HepG2 (cell line): ENCODE measurements at regions not wholly inside any gene's neighbourhood (a gene's known extent, or its start where the extent isn't known, plus 50 kb on each side); places are given as distances from the start of the nearest gene placed in this dataset.

Experiments used
- ATAC-seq: fragments of 200-7000 bp; cut with Tn5 transposase; 3 replicates; pipeline ENCODE4 v1.9.1; 2020; ENCODE audit warnings: mild to moderate bottlenecking, moderate library complexity
- BruUV-seq: library from RNA; stranded (reverse); fragments of 400-500 nt; replicated peaks from 2 replicates; lab custom pipeline; 2021; lab: Mats Ljungman, UMichigan
- CTCF ChIA-PET: fragments of 300-600 bp; formaldehyde crosslinking; extraction: SDS; loops from one replicate; lab custom pipeline; 2021; ENCODE audit warnings: low total read pairs, inconsistent platforms, low intra/inter-chr PET ratio; lab: Yijun Ruan, JAX
- POLR2A ChIA-PET: fragments of 350-600 bp; sonication (Branson Sonifier 250); formaldehyde crosslinking; loops from one replicate; lab custom pipeline; 2020; ENCODE audit warnings: antibody characterized with exemption, inconsistent platforms; lab: Yijun Ruan, JAX
- DNase-seq: peaks from one replicate; pipeline ENCODE4 v3.0.0-alpha.2; 2015; ENCODE audit warnings: low spot score
- FAIRE-seq: peaks from 3 replicates; lab custom pipeline; 2011; peaks lifted over from hg19 to GRCh38; lab: Jason Lieb, UNC
- H2AFZ ChIP-seq: one replicate; pipeline ENCODE4 v1.6.1; 2011; ENCODE audit warnings: low read length, inconsistent platforms
- H3K27ac ChIP-seq: fragments of 300-600 bp; 3 replicates; pipeline ENCODE4 v1.8.0; 2011; ENCODE audit warnings: mixed run types, mild to moderate bottlenecking, mixed read lengths, low read length, inconsistent platforms; ENCODE audit not compliant: insufficient read depth; ENCODE audit errors: extremely low read length
- H3K27me3 ChIP-seq, 2 experiments: fragments of 200-600 bp in 1 of 2; 2 replicates in 1 of 2; 3 replicates in 1 of 2; pipeline versions ENCODE4 v1.6.0 to v1.8.0; 2011; ENCODE audit warnings: low read length in 2 of 2, mild to moderate bottlenecking in 2 of 2, moderate library complexity in 2 of 2, inconsistent platforms in 1 of 2; ENCODE audit not compliant: insufficient read depth in 2 of 2, control insufficient read depth in 1 of 2
- H3K36me3 ChIP-seq, 2 experiments: fragments of 200-600 bp in 1 of 2; replicated peaks in 1 of 2; 2 replicates in 1 of 2; 3 replicates in 1 of 2; pipeline versions ENCODE4 v1.5.1 to v1.8.0; 2011; ENCODE audit warnings: low read length in 2 of 2, inconsistent platforms in 1 of 2; ENCODE audit not compliant: insufficient read depth in 2 of 2, control insufficient read depth in 1 of 2
- H3K4me1 ChIP-seq: 2 replicates; pipeline ENCODE4 v1.5.1; 2012; ENCODE audit warnings: low read length, inconsistent platforms; ENCODE audit not compliant: insufficient read depth
- H3K4me2 ChIP-seq: 2 replicates; pipeline ENCODE4 v1.6.0; 2011; ENCODE audit warnings: low read depth, low read length, inconsistent platforms
- H3K4me3 ChIP-seq, 3 experiments: fragments of 200-600 bp in 1 of 3; sonication (generic), shearing (Covaris generic) in 1 of 3; replicated peaks in 1 of 3; 2 replicates each; pipeline ENCODE4 v1.5.1; 2011 to 2016; ENCODE audit warnings: low read length in 3 of 3, inconsistent platforms in 2 of 3, low read depth in 2 of 3, mild to moderate bottlenecking in 2 of 3, control low read depth in 1 of 3, mixed read lengths in 1 of 3; ENCODE audit not compliant: insufficient read depth in 1 of 3
- H3K79me2 ChIP-seq: one replicate; pipeline ENCODE4 v1.6.1; 2011; ENCODE audit warnings: low read length, inconsistent platforms; ENCODE audit not compliant: insufficient read depth
- H3K9ac ChIP-seq: 2 replicates; pipeline ENCODE4 v1.6.0; 2011; ENCODE audit warnings: mild to moderate bottlenecking, low read depth, low read length, inconsistent platforms; ENCODE audit not compliant: insufficient read depth
- H3K9me3 ChIP-seq: 2 replicates; pipeline ENCODE4 v1.5.1; 2012; ENCODE audit warnings: mild to moderate bottlenecking, low read length
- H4K20me1 ChIP-seq: 2 replicates; pipeline ENCODE4 v1.6.0; 2011; ENCODE audit warnings: inconsistent platforms, mild to moderate bottlenecking, low read length, moderate library complexity; ENCODE audit not compliant: insufficient read depth
- ATAD3A ChIP-seq: sonication (generic); formaldehyde crosslinking; IDR thresholded peaks from 2 replicates; pipeline ENCODE4 v1.4.0; 2020; ENCODE audit warnings: missing genetic modification reagents
- BRD4 ChIP-seq: sonication (generic); formaldehyde crosslinking; IDR thresholded peaks from 2 replicates; pipeline ENCODE4 v1.4.0; 2020; ENCODE audit warnings: missing genetic modification reagents
- CCDC6 ChIP-seq: sonication (generic); formaldehyde crosslinking; IDR thresholded peaks from 2 replicates; pipeline ENCODE4 v1.8.1; 2022; ENCODE audit warnings: mild to moderate bottlenecking, missing genetic modification reagents, moderate library complexity
- ETV5 ChIP-seq: IDR thresholded peaks from 2 replicates; pipeline ENCODE4 v1.6.1; 2018; ENCODE audit warnings: missing biosample characterization, missing genetic modification reagents, inconsistent platforms, borderline replicate concordance
- FOSL2 ChIP-seq: sonication (generic); formaldehyde crosslinking; IDR thresholded peaks from 2 replicates; pipeline ENCODE4 v1.4.0; 2020; ENCODE audit warnings: missing genetic modification reagents
- HES4 ChIP-seq: sonication (generic); formaldehyde crosslinking; IDR thresholded peaks from 2 replicates; pipeline ENCODE4 v1.9.0; 2021; ENCODE audit warnings: mild to moderate bottlenecking, missing genetic modification reagents, borderline replicate concordance
- NFE2L2 ChIP-seq: fragments of 150-350 bp; IDR thresholded peaks from 2 replicates; pipeline ENCODE4 v1.6.1; 2014; ENCODE audit warnings: low read length
- RFX5 ChIP-seq: IDR thresholded peaks from 2 replicates; pipeline ENCODE4 v1.6.1; 2011; ENCODE audit warnings: low read depth, low read length, improper control_type of control experiment
- ZNF10 ChIP-seq: sonication (generic); formaldehyde crosslinking; IDR thresholded peaks from 2 replicates; pipeline ENCODE4 v1.4.0; 2020; ENCODE audit warnings: mild to moderate bottlenecking, low read depth, missing genetic modification reagents, borderline replicate concordance
- ZNF234 ChIP-seq: sonication (generic); formaldehyde crosslinking; conservative IDR thresholded peaks from 2 replicates; pipeline ENCODE4 v1.5.1; 2020; ENCODE audit warnings: mild to moderate bottlenecking, missing genetic modification reagents
- ZNF335 ChIP-seq: sonication (generic); formaldehyde crosslinking; IDR thresholded peaks from 2 replicates; pipeline ENCODE4 v1.4.0; 2020; ENCODE audit warnings: missing genetic modification reagents
- ZNF430 ChIP-seq: sonication (generic); formaldehyde crosslinking; IDR thresholded peaks from 2 replicates; pipeline ENCODE4 v1.9.0; 2021; ENCODE audit warnings: mild to moderate bottlenecking, missing genetic modification reagents
- ZNF652 ChIP-seq: IDR thresholded peaks from 2 replicates; pipeline ENCODE4 v1.6.1; 2016; ENCODE audit warnings: low read depth, borderline replicate concordance
- ZNF737 ChIP-seq: sonication (generic); formaldehyde crosslinking; IDR thresholded peaks from 2 replicates; pipeline ENCODE4 v1.5.0; 2020; ENCODE audit warnings: missing genetic modification reagents, mild to moderate bottlenecking, borderline replicate concordance
- WGBS: methylation state at CpG from one replicate; pipeline ENCODE4 v1.1.6; 2017; ENCODE audit warnings: low lambda C conversion rate; 5-methylcytosine and 5-hydroxymethylcytosine counted together
- in situ Hi-C: cut with HindIII; loops from 2 replicates; pipeline ENCODE4 v1.10.0; 2017; ENCODE audit warnings: low pct_unique_long_range_greater_than_20kb; ENCODE audit not compliant: extremely low pct_ligation_motif_present
- intact Hi-C: fragments of 100-400 bp; cut with micrococcal nuclease; formaldehyde crosslinking; loops from one replicate; pipeline ENCODE4 v1.10.0; 2022; ENCODE audit not compliant: unreplicated experiment
- TF ChIP-seq, protein P1 (sequence below): sonication (generic); formaldehyde crosslinking; IDR thresholded peaks from 2 replicates; pipeline ENCODE4 v1.8.0; 2022; ENCODE audit warnings: missing genetic modification reagents, mild to moderate bottlenecking, moderate library complexity, borderline replicate concordance

DNA sequence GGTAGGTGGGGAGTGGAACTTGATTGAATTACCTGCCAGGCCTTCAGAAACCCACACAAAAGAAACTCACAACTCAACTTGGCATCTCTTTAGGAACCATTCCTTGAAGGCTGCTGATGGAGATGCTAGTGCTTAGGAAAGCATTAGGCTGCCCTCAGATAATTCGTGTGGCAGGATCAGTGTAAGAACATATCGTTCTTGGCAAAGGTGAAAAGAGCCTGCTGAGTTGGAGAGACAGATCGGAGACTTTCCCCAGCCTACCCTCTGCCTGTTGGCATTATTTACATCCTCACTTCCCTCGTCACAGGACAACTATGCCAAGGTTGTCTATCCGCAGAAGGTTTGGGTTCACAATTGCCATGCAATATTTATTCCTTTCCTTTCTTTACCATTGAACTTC lies 120.0 kb upstream of the HS3ST3A1 start:
- no peaks in the 10 kb centered on the region for H3K36me3 ChIP-seq
- CTCF ChIA-PET = no interaction called here
- BruUV-seq = no TSS peak
- no peaks in the 10 kb centered on the region for H4K20me1 ChIP-seq
- intact Hi-C loops (no loop called here), in situ Hi-C loops (no loop called here)
- H3K79me2 ChIP-seq = no peaks in the 10 kb centered on the region
- H3K4me1 ChIP-seq = peaks cover 11% of the 10 kb centered on the region
- FAIRE-seq (no peak), ATAC-seq (no peak), DNase-seq (no peak)
- no peak overlapping the region for H3K27ac ChIP-seq
- no peak overlapping the region for H3K4me2 ChIP-seq
- H3K4me3 ChIP-seq = no peak overlapping the region
- no peak for TF ChIP-seq HES4 (CRISPR knock-in tag)
- TF ChIP-seq ATAD3A = no peak
- TF ChIP-seq BRD4 (CRISPR knock-in tag) = no peak
- no peaks in the 10 kb centered on the region for H3K27me3 ChIP-seq
- POLR2A ChIA-PET = no interaction called here
- no peak overlapping the region for H3K9ac ChIP-seq
- WGBS = 48% methylated on average over 4 of the region's 5 CpGs
- H2AFZ ChIP-seq = no peak overlapping the region
- no peaks in the 10 kb centered on the region for H3K9me3 ChIP-seq

- no peaks in the 10 kb centered on the region for H3K79me2 ChIP-seq
- peak; percentile 73; the same call in 2 of the 3 replicates for ATAC-seq
- no peaks in the 10 kb centered on the region for H4K20me1 ChIP-seq
- H3K9me3 ChIP-seq = no peaks in the 10 kb centered on the region
- H3K4me2 ChIP-seq = no peak overlapping the region
- no peak overlapping the region for H2AFZ ChIP-seq
- peaks cover 11% of the 10 kb centered on the region for H3K4me1 ChIP-seq
- no peak for TF ChIP-seq NFE2L2
- TF ChIP-seq ETV5 (CRISPR knock-in tag) = no peak
- TF ChIP-seq RFX5 = peak; percentile 65
- TF ChIP-seq, protein P1, sequence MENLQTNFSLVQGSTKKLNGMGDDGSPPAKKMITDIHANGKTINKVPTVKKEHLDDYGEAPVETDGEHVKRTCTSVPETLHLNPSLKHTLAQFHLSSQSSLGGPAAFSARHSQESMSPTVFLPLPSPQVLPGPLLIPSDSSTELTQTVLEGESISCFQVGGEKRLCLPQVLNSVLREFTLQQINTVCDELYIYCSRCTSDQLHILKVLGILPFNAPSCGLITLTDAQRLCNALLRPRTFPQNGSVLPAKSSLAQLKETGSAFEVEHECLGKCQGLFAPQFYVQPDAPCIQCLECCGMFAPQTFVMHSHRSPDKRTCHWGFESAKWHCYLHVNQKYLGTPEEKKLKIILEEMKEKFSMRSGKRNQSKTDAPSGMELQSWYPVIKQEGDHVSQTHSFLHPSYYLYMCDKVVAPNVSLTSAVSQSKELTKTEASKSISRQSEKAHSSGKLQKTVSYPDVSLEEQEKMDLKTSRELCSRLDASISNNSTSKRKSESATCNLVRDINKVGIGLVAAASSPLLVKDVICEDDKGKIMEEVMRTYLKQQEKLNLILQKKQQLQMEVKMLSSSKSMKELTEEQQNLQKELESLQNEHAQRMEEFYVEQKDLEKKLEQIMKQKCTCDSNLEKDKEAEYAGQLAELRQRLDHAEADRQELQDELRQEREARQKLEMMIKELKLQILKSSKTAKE (CRISPR knock-in tag) = no peak
- no peak for TF ChIP-seq ZNF737 (CRISPR knock-in tag)
- TF ChIP-seq ZNF10 = no peak
- no peak for TF ChIP-seq CCDC6 (CRISPR knock-in tag)
- TF ChIP-seq ZNF430 (CRISPR knock-in tag) = no peak
- 0 out of 2 replicates have a peak, but pooled peaks have one; percentile 17 for TF ChIP-seq ZNF652 (CRISPR knock-in tag)
- peak; percentile 74 for TF ChIP-seq FOSL2
- TF ChIP-seq ZNF335 (CRISPR knock-in tag) = no peak
- TF ChIP-seq ZNF234 (CRISPR knock-in tag) = no peak
- TF ChIP-seq, all 625 proteins: peak for 3
- Histone ChIP-seq H3K9ac (no peak overlapping the region), H3K27ac (no peak overlapping the region), H3K27me3 (no peaks in the 10 kb centered on the region; a peak in 1 of 5 replicates), H3K4me3 (no peak overlapping the region), H3K36me3 (no peaks in the 10 kb centered on the region)
- BruUV-seq = no TSS peak
- CTCF ChIA-PET = no interaction called here
- intact Hi-C loops = no loop called here
- 4% methylated on average over 2 of the region's 2 CpGs for WGBS
- in situ Hi-C loops = no loop called here
- DNase-seq (peak; percentile 22), FAIRE-seq (no peak)
- POLR2A ChIA-PET = no interaction called here
These were observed 123.7 kb upstream of the HS3ST3A1 start for GRCh38 chr17:13725288-13725990.
